ENCODE measurements at regions not wholly inside any gene's neighbourhood (a gene's known extent, or its start where the extent isn't known, plus 50 kb on each side); places are given as distances from the start of the nearest gene placed in this dataset.
"Not testable (repeated sequence)": the region's sequence is repeated elsewhere in the genome, so short reads cannot be mapped to it uniquely, and the experiment has no call there.

DNA sequence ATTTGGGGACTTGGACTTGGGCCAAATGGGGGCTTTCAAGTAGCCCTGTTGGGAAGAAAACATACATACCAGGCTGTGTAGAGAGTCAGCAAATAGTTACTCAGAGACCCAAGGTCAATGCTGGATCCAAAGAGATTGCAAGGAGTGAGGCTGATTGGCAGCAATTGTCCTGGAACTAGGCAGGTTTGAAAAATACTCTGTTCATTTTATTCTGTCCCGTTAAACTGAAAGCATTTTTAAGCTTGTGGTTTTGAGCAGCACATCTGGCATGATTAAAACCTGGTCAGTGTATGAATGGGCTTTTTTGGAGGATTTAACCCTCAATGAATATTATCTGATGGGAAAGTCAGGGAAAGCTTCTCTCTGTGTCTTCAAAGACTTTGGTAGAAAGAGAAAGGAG lies 294.3 kb upstream of the BOD1L1 start:
- no peaks in the 10 kb centered on the region for H3K27me3 Mint-ChIP-seq (ENCODE audit: unreplicated experiment)
- peaks cover 78% of the 10 kb centered on the region for H3K4me1 Mint-ChIP-seq (ENCODE audit: unreplicated experiment)
- TF ChIP-seq, protein P1, sequence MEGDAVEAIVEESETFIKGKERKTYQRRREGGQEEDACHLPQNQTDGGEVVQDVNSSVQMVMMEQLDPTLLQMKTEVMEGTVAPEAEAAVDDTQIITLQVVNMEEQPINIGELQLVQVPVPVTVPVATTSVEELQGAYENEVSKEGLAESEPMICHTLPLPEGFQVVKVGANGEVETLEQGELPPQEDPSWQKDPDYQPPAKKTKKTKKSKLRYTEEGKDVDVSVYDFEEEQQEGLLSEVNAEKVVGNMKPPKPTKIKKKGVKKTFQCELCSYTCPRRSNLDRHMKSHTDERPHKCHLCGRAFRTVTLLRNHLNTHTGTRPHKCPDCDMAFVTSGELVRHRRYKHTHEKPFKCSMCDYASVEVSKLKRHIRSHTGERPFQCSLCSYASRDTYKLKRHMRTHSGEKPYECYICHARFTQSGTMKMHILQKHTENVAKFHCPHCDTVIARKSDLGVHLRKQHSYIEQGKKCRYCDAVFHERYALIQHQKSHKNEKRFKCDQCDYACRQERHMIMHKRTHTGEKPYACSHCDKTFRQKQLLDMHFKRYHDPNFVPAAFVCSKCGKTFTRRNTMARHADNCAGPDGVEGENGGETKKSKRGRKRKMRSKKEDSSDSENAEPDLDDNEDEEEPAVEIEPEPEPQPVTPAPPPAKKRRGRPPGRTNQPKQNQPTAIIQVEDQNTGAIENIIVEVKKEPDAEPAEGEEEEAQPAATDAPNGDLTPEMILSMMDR (IDR thresholded peaks at IDR 0.05) = no peak
- no peaks in the 10 kb centered on the region for H3K36me3 Mint-ChIP-seq (ENCODE audit: unreplicated experiment)
- no peak overlapping the region for H3K4me3 Mint-ChIP-seq (ENCODE audit: unreplicated experiment)
- peak overlapping the region; percentile 99 for H3K27ac Mint-ChIP-seq (ENCODE audit: unreplicated experiment)
- no peaks in the 10 kb centered on the region for H3K9me3 Mint-ChIP-seq (ENCODE audit: unreplicated experiment)
- DNase-seq (ENCODE audit: extremely low spot score, unreplicated experiment) = no peak

DNA sequence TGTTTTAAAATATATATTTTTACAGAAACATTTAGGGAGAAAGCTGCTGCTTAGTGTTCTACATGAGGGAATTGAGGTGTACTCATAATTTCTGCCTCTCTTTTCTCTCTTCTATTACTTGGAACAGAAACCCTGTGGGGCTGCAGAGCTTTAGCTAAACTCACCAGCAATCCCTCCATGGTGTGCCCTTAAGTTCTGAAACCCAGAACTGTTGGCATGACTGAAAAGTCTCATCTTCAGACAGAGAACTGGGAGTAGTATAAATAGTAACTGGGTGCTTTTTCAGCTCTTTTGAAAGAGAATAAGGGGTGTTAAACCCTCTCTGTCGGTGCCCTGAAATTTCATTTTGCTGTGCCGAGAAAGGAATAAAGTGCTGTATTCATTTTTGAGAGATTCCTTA lies 294.9 kb upstream of the BOD1L1 start:
- Mint-ChIP-seq H3K36me3 (ENCODE audit: unreplicated experiment) (no peaks in the 10 kb centered on the region), H3K9me3 (ENCODE audit: unreplicated experiment) (no peaks in the 10 kb centered on the region), H3K4me1 (ENCODE audit: unreplicated experiment) (peaks cover 72% of the 10 kb centered on the region), H3K27ac (ENCODE audit: unreplicated experiment) (peak overlapping the region; percentile 99), H3K27me3 (ENCODE audit: unreplicated experiment) (no peaks in the 10 kb centered on the region), H3K4me3 (ENCODE audit: unreplicated experiment) (no peak overlapping the region)
- TF ChIP-seq, protein P1 (IDR thresholded peaks at IDR 0.05) = no peak
- no peak for DNase-seq (ENCODE audit: extremely low spot score, unreplicated experiment)

DNA sequence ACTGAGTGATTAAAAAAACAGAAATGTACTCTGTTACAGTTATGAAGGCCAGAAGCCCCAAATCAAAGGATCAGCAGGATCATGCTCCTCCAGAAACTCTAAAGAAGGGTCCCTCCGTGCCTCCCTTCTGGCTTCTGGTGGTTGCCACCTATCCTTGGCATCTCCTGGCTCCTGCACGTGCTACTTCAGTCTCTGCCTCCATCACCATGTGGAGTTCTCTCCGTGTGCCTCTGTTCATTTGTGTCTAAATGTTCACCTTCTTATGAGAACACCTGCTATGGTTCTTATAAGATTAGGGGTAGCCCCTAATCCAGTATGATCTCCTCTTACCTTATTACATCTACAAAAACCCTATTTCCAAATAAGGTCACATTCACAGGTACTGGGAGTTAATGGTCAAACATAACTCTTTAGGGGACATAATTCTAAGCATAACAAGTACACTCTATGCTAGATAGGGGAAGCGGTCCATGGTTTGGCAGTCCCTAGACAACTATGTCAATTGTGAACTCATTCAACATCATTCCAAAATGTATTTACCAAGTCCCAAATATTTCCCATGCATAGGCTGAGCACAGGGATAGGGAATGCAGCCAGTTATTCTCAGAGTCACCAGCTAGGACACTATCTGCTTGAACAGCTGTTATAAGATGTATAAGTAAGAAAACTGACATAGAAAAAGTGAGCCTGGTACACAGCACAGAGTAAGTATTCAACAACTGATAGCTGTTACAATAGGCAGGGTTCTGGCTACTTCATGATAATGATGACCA lies 295.5 kb upstream of the BOD1L1 start:
- H3K27me3 Mint-ChIP-seq (ENCODE audit: unreplicated experiment) = no peaks in the 10 kb centered on the region
- peaks cover 66% of the 10 kb centered on the region for H3K4me1 Mint-ChIP-seq (ENCODE audit: unreplicated experiment)
- no peaks in the 10 kb centered on the region for H3K36me3 Mint-ChIP-seq (ENCODE audit: unreplicated experiment)
- DNase-seq (ENCODE audit: extremely low spot score, unreplicated experiment) = no peak
- H3K4me3 Mint-ChIP-seq (ENCODE audit: unreplicated experiment) = no peak overlapping the region
- H3K9me3 Mint-ChIP-seq (ENCODE audit: unreplicated experiment) = no peaks in the 10 kb centered on the region
- TF ChIP-seq, protein P1 (IDR thresholded peaks at IDR 0.05) = no peak
- H3K27ac Mint-ChIP-seq (ENCODE audit: unreplicated experiment) = peak overlapping the region; percentile 99

DNA sequence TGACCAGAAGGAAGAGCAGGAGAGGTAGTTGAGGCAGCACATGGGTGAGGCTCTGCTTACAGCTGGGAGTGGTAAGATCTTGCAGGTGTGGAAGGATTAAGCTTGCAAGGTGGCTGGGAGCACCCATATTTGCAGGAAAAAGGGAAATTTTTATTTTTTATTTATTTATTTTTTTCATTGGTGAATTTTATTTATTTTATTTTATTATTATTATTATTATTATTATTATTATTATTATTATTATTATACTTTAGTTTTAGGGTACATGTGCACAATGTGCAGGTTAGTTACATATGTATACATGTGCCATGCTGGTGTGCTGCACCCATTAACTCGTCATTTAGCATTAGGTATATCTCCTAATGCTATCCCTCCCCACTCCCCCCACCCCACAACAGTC lies 297.4 kb upstream of the BOD1L1 start:
- H3K4me1 Mint-ChIP-seq (ENCODE audit: unreplicated experiment) = peaks cover 49% of the 10 kb centered on the region
- not testable (repeated sequence) for H3K4me3 Mint-ChIP-seq (ENCODE audit: unreplicated experiment); DNase-seq (ENCODE audit: extremely low spot score, unreplicated experiment)

DNA sequence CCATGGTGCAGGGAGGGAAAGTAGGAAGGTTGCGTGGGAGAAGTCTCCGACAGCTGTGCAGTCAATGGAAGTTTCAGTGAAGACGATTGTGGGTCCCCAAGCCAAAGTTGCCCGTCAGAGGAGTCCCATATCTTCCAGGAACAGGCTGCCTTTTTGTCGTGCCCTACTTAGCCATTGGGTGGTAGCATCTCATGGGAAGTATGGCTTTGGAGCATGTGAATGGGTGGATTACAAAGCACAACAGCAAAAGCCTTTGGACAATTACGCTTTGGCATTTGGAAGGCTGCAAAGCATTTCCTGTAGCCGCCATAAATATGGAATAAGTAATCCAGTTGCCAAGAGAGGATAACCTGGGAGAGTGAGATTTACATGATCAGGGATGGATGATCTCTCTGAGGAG lies 300.7 kb upstream of the BOD1L1 start:
- Mint-ChIP-seq H3K4me1 (ENCODE audit: unreplicated experiment) (peaks cover 20% of the 10 kb centered on the region), H3K36me3 (ENCODE audit: unreplicated experiment) (peaks cover 4% of the 10 kb centered on the region), H3K9me3 (ENCODE audit: unreplicated experiment) (no peaks in the 10 kb centered on the region), H3K27ac (ENCODE audit: unreplicated experiment) (no peak overlapping the region), H3K27me3 (ENCODE audit: unreplicated experiment) (no peaks in the 10 kb centered on the region), H3K4me3 (ENCODE audit: unreplicated experiment) (no peak overlapping the region)
- TF ChIP-seq, protein P1 (IDR thresholded peaks at IDR 0.05) = no peak
- DNase-seq (ENCODE audit: extremely low spot score, unreplicated experiment) = no peak

More for the DNA sequence above, 297.4 kb upstream of the BOD1L1 start:
- not testable (repeated sequence) for H3K9me3 Mint-ChIP-seq (ENCODE audit: unreplicated experiment); H3K36me3 Mint-ChIP-seq (ENCODE audit: unreplicated experiment); H3K27me3 Mint-ChIP-seq (ENCODE audit: unreplicated experiment)
- H3K27ac Mint-ChIP-seq (ENCODE audit: unreplicated experiment) = peak overlapping the region; percentile 99
